HEK293T (cell line): ENCODE measurements at regions not wholly inside any gene's neighbourhood (a gene's known extent, or its start where the extent isn't known, plus 50 kb on each side); places are given as distances from the start of the nearest gene placed in this dataset.

Source experiments
- CTCF ChIA-PET: fragments of 350-600 bp; formaldehyde crosslinking; extraction: SDS; loops from one replicate; lab custom pipeline; 2021; ENCODE audit warnings: antibody characterized with exemption, inconsistent platforms; lab: Yijun Ruan, JAX
- POLR2A ChIA-PET: fragments of 350-600 bp; formaldehyde crosslinking; extraction: SDS; loops from one replicate; lab custom pipeline; 2020; ENCODE audit warnings: antibody characterized with exemption, inconsistent platforms; lab: Yijun Ruan, JAX
- DNase-seq: peaks from one replicate; pipeline ENCODE4 v3.0.0; 2012; ENCODE audit warnings: mixed read lengths; ENCODE audit errors: extremely low spot score
- ARNT ChIP-seq: fragments of 450-650 bp; IDR thresholded peaks from 2 replicates; pipeline ENCODE4 v1.6.1; 2017; ENCODE audit warnings: mild to moderate bottlenecking
- BHLHE40 ChIP-seq: fragments of 450-650 bp; IDR thresholded peaks from 2 replicates; pipeline ENCODE4 v1.6.1; 2016; ENCODE audit warnings: mild to moderate bottlenecking, moderate library complexity, borderline replicate concordance
- CTBP1 ChIP-seq: fragments of 450-650 bp; IDR thresholded peaks from 2 replicates; pipeline ENCODE4 v1.6.1; 2016; ENCODE audit warnings: borderline replicate concordance
- ELF4 ChIP-seq: fragments of 450-650 bp; IDR thresholded peaks from 2 replicates; pipeline ENCODE4 v1.6.1; 2017; ENCODE audit warnings: antibody characterized with exemption
- FOXA1 ChIP-seq: fragments of 450-650 bp; IDR thresholded peaks from 2 replicates; pipeline ENCODE4 v1.6.1; 2016; ENCODE audit warnings: mild to moderate bottlenecking
- FOXK2 ChIP-seq: fragments of 450-650 bp; IDR thresholded peaks from 2 replicates; pipeline ENCODE4 v1.6.1; 2016; ENCODE audit warnings: mild to moderate bottlenecking
- FOXM1 ChIP-seq: fragments of 450-650 bp; IDR thresholded peaks from 2 replicates; pipeline ENCODE4 v1.6.1; 2017; ENCODE audit warnings: mild to moderate bottlenecking, borderline replicate concordance
- HDGF ChIP-seq: fragments of 450-650 bp; IDR thresholded peaks from 2 replicates; pipeline ENCODE4 v1.6.1; 2017; ENCODE audit warnings: antibody characterized with exemption, borderline replicate concordance
- L3MBTL2 ChIP-seq: fragments of 450-650 bp; conservative IDR thresholded peaks from 2 replicates; pipeline ENCODE4 v1.6.1; 2016; ENCODE audit warnings: mild to moderate bottlenecking
- LEF1 ChIP-seq: fragments of 450-650 bp; IDR thresholded peaks from 2 replicates; pipeline ENCODE4 v1.6.1; 2017; ENCODE audit warnings: mild to moderate bottlenecking, borderline replicate concordance
- NFRKB ChIP-seq: fragments of 450-650 bp; IDR thresholded peaks from 2 replicates; pipeline ENCODE4 v1.6.1; 2016; ENCODE audit warnings: mild to moderate bottlenecking, moderate library complexity
- PKNOX1 ChIP-seq: fragments of 450-650 bp; IDR thresholded peaks from 2 replicates; pipeline ENCODE4 v1.6.1; 2016
- SP1 ChIP-seq: fragments of 450-650 bp; IDR thresholded peaks from 2 replicates; pipeline ENCODE4 v1.6.1; 2017
- SUZ12 ChIP-seq: fragments of 450-650 bp; IDR thresholded peaks from 2 replicates; pipeline ENCODE4 v1.6.1; 2016; ENCODE audit warnings: mild to moderate bottlenecking
- TARDBP ChIP-seq: fragments of 450-650 bp; IDR thresholded peaks from 2 replicates; pipeline ENCODE4 v1.6.1; 2016
- ZNF384 ChIP-seq: fragments of 450-650 bp; IDR thresholded peaks from 2 replicates; pipeline ENCODE4 v1.6.1; 2016

GRCh38 chr13:22152751-22153150, 481.9 kb downstream of the FGF9 start:
- ChIA-PET POLR2A (no interaction called here), CTCF (interaction anchor here (0.7 kb wide), 1 partner anchor 206 kb away, joined by 3 read pairs; no protein-coding TSS in a partner anchor)
- TF ChIP-seq BHLHE40: no peak
- TF ChIP-seq ELF4: no peak
- DNase-seq: no peak

- POLR2A ChIA-PET: no interaction called here
- CTCF ChIA-PET: no interaction called here
- DNase-seq: no peak
- no peak for TF ChIP-seq CTBP1
- TF ChIP-seq HDGF: no peak
- TF ChIP-seq SUZ12: no peak
- TF ChIP-seq NFRKB: no peak
- TF ChIP-seq SP1: no peak
- TF ChIP-seq L3MBTL2: no peak
- no peak for TF ChIP-seq ARNT
- no peak for TF ChIP-seq FOXA1
- TF ChIP-seq ZNF384: no peak
- TF ChIP-seq TARDBP: no peak
- TF ChIP-seq PKNOX1: no peak
- no peak for TF ChIP-seq LEF1
- no peak for TF ChIP-seq FOXM1
- TF ChIP-seq ELF4: no peak
Measured at GRCh38 chr13:22154041-22154440, 483.2 kb downstream of the FGF9 start.

- no peak for DNase-seq
- TF ChIP-seq LEF1 (no peak), FOXK2 (no peak), SP1 (no peak), NFRKB (no peak), CTBP1 (no peak), ZNF384 (no peak), FOXA1 (no peak), TARDBP (no peak)
- CTCF ChIA-PET: no interaction called here
- POLR2A ChIA-PET: no interaction called here
Measured at GRCh38 chr13:22161871-22162270, 491.0 kb downstream of the FGF9 start.

GRCh38 chr13:22162889-22163288, 492.0 kb downstream of the FGF9 start:
- POLR2A ChIA-PET: no interaction called here
- TF ChIP-seq FOXK2 (no peak), ZNF384 (no peak), LEF1 (no peak), NFRKB (no peak), ARNT (no peak), FOXA1 (no peak), TARDBP (no peak), HDGF (no peak), L3MBTL2 (no peak)
- CTCF ChIA-PET: no interaction called here
- no peak for DNase-seq

GRCh38 chr13:22168437-22169190, 497.7 kb downstream of the FGF9 start:
- POLR2A ChIA-PET: no interaction called here
- DNase-seq: no peak
- TF ChIP-seq L3MBTL2: no peak
- CTCF ChIA-PET: no interaction called here

GRCh38 chr13:22169473-22169872, 498.6 kb downstream of the FGF9 start:
- no peak for DNase-seq
- CTCF ChIA-PET: no interaction called here
- POLR2A ChIA-PET: no interaction called here
- TF ChIP-seq PKNOX1 (no peak), FOXK2 (no peak), TARDBP (no peak)

- ChIA-PET POLR2A (no interaction called here), CTCF (no interaction called here)
- no peak for DNase-seq
- TF ChIP-seq ARNT (no peak), ELF4 (no peak), CTBP1 (no peak), FOXK2 (no peak), HDGF (no peak), BHLHE40 (no peak), LEF1 (no peak), FOXA1 (no peak), NFRKB (no peak), SUZ12 (no peak), PKNOX1 (no peak), L3MBTL2 (no peak), ZNF384 (no peak), SP1 (no peak), TARDBP (no peak), FOXM1 (no peak)
Measured at GRCh38 chr13:22173610-22174009, 502.7 kb downstream of the FGF9 start.
